ENCODE measurements at regions not wholly inside any gene's neighbourhood (a gene's known extent, or its start where the extent isn't known, plus 50 kb on each side); places are given as distances from the start of the nearest gene placed in this dataset.

- H3K9ac ChIP-seq (ENCODE audit: low read depth in 1 of 3, low read length in 3 of 3), result no peak overlapping the region
- no peak overlapping the region for H3K27ac ChIP-seq (ENCODE audit: low read depth, low read length)
- no peaks in the 10 kb centered on the region for H3K36me3 ChIP-seq (ENCODE audit: control insufficient read depth in 3 of 3, insufficient read depth in 3 of 3, low read length in 3 of 3)
- no peaks in the 10 kb centered on the region for H3K9me3 ChIP-seq (ENCODE audit: control insufficient read depth in 3 of 3, low read length in 3 of 3)
- no peaks in the 10 kb centered on the region for H3K27me3 ChIP-seq (ENCODE audit: control insufficient read depth in 3 of 3, insufficient read depth in 3 of 3, low read length in 3 of 3)
- H3K4me3 ChIP-seq (ENCODE audit: low read length in 3 of 3), result no peak overlapping the region
- peaks cover 0 to 3% (median 2%) of the 10 kb centered on the region in 3 donors for H3K4me1 ChIP-seq (ENCODE audit: control insufficient read depth in 3 of 3, insufficient read depth in 3 of 3, low read length in 3 of 3)
Observed at GRCh38 chr4:112766422-112766821, 129.5 kb downstream of the LARP7 start.

- Histone ChIP-seq H3K4me3 (ENCODE audit: low read length in 3 of 3) (no peak overlapping the region), H3K4me1 (ENCODE audit: control insufficient read depth in 3 of 3, insufficient read depth in 3 of 3, low read length in 3 of 3) (peaks cover 0 to 2% (median 2%) of the 10 kb centered on the region in 3 donors), H3K9ac (ENCODE audit: low read depth in 1 of 3, low read length in 3 of 3) (no peak overlapping the region), H3K9me3 (ENCODE audit: control insufficient read depth in 3 of 3, low read length in 3 of 3) (no peaks in the 10 kb centered on the region), H3K27me3 (ENCODE audit: control insufficient read depth in 3 of 3, insufficient read depth in 3 of 3, low read length in 3 of 3) (no peaks in the 10 kb centered on the region), H3K27ac (ENCODE audit: low read depth, low read length) (no peak overlapping the region), H3K36me3 (ENCODE audit: control insufficient read depth in 3 of 3, insufficient read depth in 3 of 3, low read length in 3 of 3) (no peaks in the 10 kb centered on the region)
Observed at GRCh38 chr4:112767386-112767785, 130.4 kb downstream of the LARP7 start.

- no peaks in the 10 kb centered on the region for H3K27me3 ChIP-seq (ENCODE audit: control insufficient read depth in 3 of 3, insufficient read depth in 3 of 3, low read length in 3 of 3)
- H3K4me1 ChIP-seq (ENCODE audit: control insufficient read depth in 3 of 3, insufficient read depth in 3 of 3, low read length in 3 of 3), result no peaks in the 10 kb centered on the region
- no peaks in the 10 kb centered on the region for H3K36me3 ChIP-seq (ENCODE audit: control insufficient read depth in 3 of 3, insufficient read depth in 3 of 3, low read length in 3 of 3)
- no peaks in the 10 kb centered on the region for H3K9me3 ChIP-seq (ENCODE audit: control insufficient read depth in 3 of 3, low read length in 3 of 3)
- no peak overlapping the region for H3K4me3 ChIP-seq (ENCODE audit: low read length in 3 of 3)
- H3K9ac ChIP-seq (ENCODE audit: low read depth in 1 of 3, low read length in 3 of 3), result no peak overlapping the region
- no peak overlapping the region for H3K27ac ChIP-seq (ENCODE audit: low read depth, low read length)
Observed at GRCh38 chr4:112770114-112770513, 133.2 kb downstream of the LARP7 start.

- Histone ChIP-seq H3K36me3 (ENCODE audit: control insufficient read depth in 3 of 3, insufficient read depth in 3 of 3, low read length in 3 of 3) (no peaks in the 10 kb centered on the region), H3K9ac (ENCODE audit: low read depth in 1 of 3, low read length in 3 of 3) (no peak overlapping the region), H3K27ac (ENCODE audit: low read depth, low read length) (no peak overlapping the region), H3K9me3 (ENCODE audit: control insufficient read depth in 3 of 3, low read length in 3 of 3) (no peaks in the 10 kb centered on the region), H3K4me3 (ENCODE audit: low read length in 3 of 3) (no peak overlapping the region), H3K4me1 (ENCODE audit: control insufficient read depth in 3 of 3, insufficient read depth in 3 of 3, low read length in 3 of 3) (no peaks in the 10 kb centered on the region), H3K27me3 (ENCODE audit: control insufficient read depth in 3 of 3, insufficient read depth in 3 of 3, low read length in 3 of 3) (no peaks in the 10 kb centered on the region)
Observed at GRCh38 chr4:112775801-112776200, 138.9 kb downstream of the LARP7 start.

GRCh38 chr4:112776535-112776934, 139.6 kb downstream of the LARP7 start:
- Histone ChIP-seq H3K9ac (ENCODE audit: low read depth in 1 of 3, low read length in 3 of 3) (no peak overlapping the region), H3K4me3 (ENCODE audit: low read length in 3 of 3) (no peak overlapping the region), H3K4me1 (ENCODE audit: control insufficient read depth in 3 of 3, insufficient read depth in 3 of 3, low read length in 3 of 3) (no peaks in the 10 kb centered on the region), H3K9me3 (ENCODE audit: control insufficient read depth in 3 of 3, low read length in 3 of 3) (no peaks in the 10 kb centered on the region), H3K36me3 (ENCODE audit: control insufficient read depth in 3 of 3, insufficient read depth in 3 of 3, low read length in 3 of 3) (no peaks in the 10 kb centered on the region), H3K27me3 (ENCODE audit: control insufficient read depth in 3 of 3, insufficient read depth in 3 of 3, low read length in 3 of 3) (no peaks in the 10 kb centered on the region), H3K27ac (ENCODE audit: low read depth, low read length) (no peak overlapping the region)

- Histone ChIP-seq H3K27me3 (ENCODE audit: control insufficient read depth in 3 of 3, insufficient read depth in 3 of 3, low read length in 3 of 3) (no peaks in the 10 kb centered on the region), H3K27ac (ENCODE audit: low read depth, low read length) (no peak overlapping the region), H3K4me1 (ENCODE audit: control insufficient read depth in 3 of 3, insufficient read depth in 3 of 3, low read length in 3 of 3) (no peaks in the 10 kb centered on the region), H3K9ac (ENCODE audit: low read depth in 1 of 3, low read length in 3 of 3) (no peak overlapping the region), H3K9me3 (ENCODE audit: control insufficient read depth in 3 of 3, low read length in 3 of 3) (no peaks in the 10 kb centered on the region), H3K4me3 (ENCODE audit: low read length in 3 of 3) (no peak overlapping the region), H3K36me3 (ENCODE audit: control insufficient read depth in 3 of 3, insufficient read depth in 3 of 3, low read length in 3 of 3) (no peaks in the 10 kb centered on the region)
Observed at GRCh38 chr4:112778520-112778919, 141.6 kb downstream of the LARP7 start.

GRCh38 chr4:112793033-112793432, 156.1 kb downstream of the LARP7 start:
- H3K36me3 ChIP-seq (ENCODE audit: control insufficient read depth in 3 of 3, insufficient read depth in 3 of 3, low read length in 3 of 3), result no peaks in the 10 kb centered on the region
- no peak overlapping the region for H3K4me3 ChIP-seq (ENCODE audit: low read length in 3 of 3)
- no peaks in the 10 kb centered on the region for H3K4me1 ChIP-seq (ENCODE audit: control insufficient read depth in 3 of 3, insufficient read depth in 3 of 3, low read length in 3 of 3)
- no peaks in the 10 kb centered on the region for H3K9me3 ChIP-seq (ENCODE audit: control insufficient read depth in 3 of 3, low read length in 3 of 3)
- no peaks in the 10 kb centered on the region for H3K27me3 ChIP-seq (ENCODE audit: control insufficient read depth in 3 of 3, insufficient read depth in 3 of 3, low read length in 3 of 3)
- no peak overlapping the region for H3K27ac ChIP-seq (ENCODE audit: low read depth, low read length)
- no peak overlapping the region for H3K9ac ChIP-seq (ENCODE audit: low read depth in 1 of 3, low read length in 3 of 3)

- Histone ChIP-seq H3K4me3 (ENCODE audit: low read length in 3 of 3) (no peak overlapping the region), H3K9ac (ENCODE audit: low read depth in 1 of 3, low read length in 3 of 3) (no peak overlapping the region), H3K27me3 (ENCODE audit: control insufficient read depth in 3 of 3, insufficient read depth in 3 of 3, low read length in 3 of 3) (no peaks in the 10 kb centered on the region), H3K27ac (ENCODE audit: low read depth, low read length) (no peak overlapping the region), H3K4me1 (ENCODE audit: control insufficient read depth in 3 of 3, insufficient read depth in 3 of 3, low read length in 3 of 3) (no peaks in the 10 kb centered on the region), H3K9me3 (ENCODE audit: control insufficient read depth in 3 of 3, low read length in 3 of 3) (no peaks in the 10 kb centered on the region), H3K36me3 (ENCODE audit: control insufficient read depth in 3 of 3, insufficient read depth in 3 of 3, low read length in 3 of 3) (no peaks in the 10 kb centered on the region)
Observed at GRCh38 chr4:112800001-112800400, 163.1 kb downstream of the LARP7 start.

GRCh38 chr4:112801341-112801740, 164.4 kb downstream of the LARP7 start:
- Histone ChIP-seq H3K9ac (ENCODE audit: low read depth in 1 of 3, low read length in 3 of 3) (no peak overlapping the region), H3K9me3 (ENCODE audit: control insufficient read depth in 3 of 3, low read length in 3 of 3) (no peaks in the 10 kb centered on the region), H3K27ac (ENCODE audit: low read depth, low read length) (no peak overlapping the region), H3K36me3 (ENCODE audit: control insufficient read depth in 3 of 3, insufficient read depth in 3 of 3, low read length in 3 of 3) (no peaks in the 10 kb centered on the region), H3K27me3 (ENCODE audit: control insufficient read depth in 3 of 3, insufficient read depth in 3 of 3, low read length in 3 of 3) (no peaks in the 10 kb centered on the region), H3K4me1 (ENCODE audit: control insufficient read depth in 3 of 3, insufficient read depth in 3 of 3, low read length in 3 of 3) (no peaks in the 10 kb centered on the region), H3K4me3 (ENCODE audit: low read length in 3 of 3) (no peak overlapping the region)

GRCh38 chr4:112802780-112803179, 165.8 kb downstream of the LARP7 start:
- Histone ChIP-seq H3K4me1 (ENCODE audit: control insufficient read depth in 3 of 3, insufficient read depth in 3 of 3, low read length in 3 of 3) (peaks cover 0 to 1% (median 0%) of the 10 kb centered on the region in 3 donors), H3K4me3 (ENCODE audit: low read length in 3 of 3) (no peak overlapping the region), H3K9ac (ENCODE audit: low read depth in 1 of 3, low read length in 3 of 3) (no peak overlapping the region), H3K36me3 (ENCODE audit: control insufficient read depth in 3 of 3, insufficient read depth in 3 of 3, low read length in 3 of 3) (no peaks in the 10 kb centered on the region), H3K27me3 (ENCODE audit: control insufficient read depth in 3 of 3, insufficient read depth in 3 of 3, low read length in 3 of 3) (no peaks in the 10 kb centered on the region), H3K27ac (ENCODE audit: low read depth, low read length) (no peak overlapping the region), H3K9me3 (ENCODE audit: control insufficient read depth in 3 of 3, low read length in 3 of 3) (no peaks in the 10 kb centered on the region)

GRCh38 chr4:112807083-112807482, 170.1 kb downstream of the LARP7 start:
- Histone ChIP-seq H3K36me3 (ENCODE audit: control insufficient read depth in 3 of 3, insufficient read depth in 3 of 3, low read length in 3 of 3) (no peaks in the 10 kb centered on the region), H3K4me3 (ENCODE audit: low read length in 3 of 3) (no peak overlapping the region), H3K4me1 (ENCODE audit: control insufficient read depth in 3 of 3, insufficient read depth in 3 of 3, low read length in 3 of 3) (peaks cover 0 to 3% (median 0%) of the 10 kb centered on the region in 3 donors), H3K27me3 (ENCODE audit: control insufficient read depth in 3 of 3, insufficient read depth in 3 of 3, low read length in 3 of 3) (no peaks in the 10 kb centered on the region), H3K9me3 (ENCODE audit: control insufficient read depth in 3 of 3, low read length in 3 of 3) (no peaks in the 10 kb centered on the region), H3K27ac (ENCODE audit: low read depth, low read length) (no peak overlapping the region), H3K9ac (ENCODE audit: low read depth in 1 of 3, low read length in 3 of 3) (no peak overlapping the region)

All from skeletal muscle tissue (tissue), 3 donors.